GM12865 (cell line): ENCODE measurements at regions not wholly inside any gene's neighbourhood (a gene's known extent, or its start where the extent isn't known, plus 50 kb on each side); places are given as distances from the start of the nearest gene placed in this dataset.

Source experiments
- DNase-seq: peaks from one replicate; pipeline ENCODE4 v3.0.0; 2010; ENCODE audit warnings: low read depth
- H3K4me3 ChIP-seq: 2 replicates; pipeline ENCODE4 v1.5.1; 2011; ENCODE audit warnings: mild to moderate bottlenecking, low read depth, low read length, control low read depth
- TF ChIP-seq, protein P1 (sequence below): IDR thresholded peaks from 2 replicates; pipeline ENCODE4 v1.5.1; 2011; ENCODE audit warnings: low read length, control low read depth, low read depth, inconsistent platforms; ENCODE audit not compliant: insufficient read depth; ENCODE audit errors: missing control alignments

DNA sequence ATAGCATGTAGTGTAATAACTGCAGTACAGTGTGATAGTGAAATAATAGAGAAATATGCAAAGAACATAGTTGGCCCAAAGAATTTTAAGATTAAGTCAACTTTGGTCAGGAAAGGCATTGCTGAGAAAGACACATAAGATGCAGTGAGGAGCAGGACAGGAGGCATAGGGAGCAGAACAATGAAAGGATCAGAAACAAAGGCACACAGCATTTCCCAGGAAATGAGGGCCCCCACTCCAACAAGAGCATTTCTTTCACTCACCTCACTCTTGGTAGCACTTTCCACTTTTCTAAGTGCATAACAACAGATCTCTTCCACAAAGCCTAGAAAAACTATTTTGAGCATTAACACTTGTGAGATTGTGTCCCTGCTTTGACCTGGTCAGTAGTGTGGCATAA lies 238.4 kb upstream of the FAT3 start:
- no peak overlapping the region for H3K4me3 ChIP-seq
- TF ChIP-seq, protein P1, sequence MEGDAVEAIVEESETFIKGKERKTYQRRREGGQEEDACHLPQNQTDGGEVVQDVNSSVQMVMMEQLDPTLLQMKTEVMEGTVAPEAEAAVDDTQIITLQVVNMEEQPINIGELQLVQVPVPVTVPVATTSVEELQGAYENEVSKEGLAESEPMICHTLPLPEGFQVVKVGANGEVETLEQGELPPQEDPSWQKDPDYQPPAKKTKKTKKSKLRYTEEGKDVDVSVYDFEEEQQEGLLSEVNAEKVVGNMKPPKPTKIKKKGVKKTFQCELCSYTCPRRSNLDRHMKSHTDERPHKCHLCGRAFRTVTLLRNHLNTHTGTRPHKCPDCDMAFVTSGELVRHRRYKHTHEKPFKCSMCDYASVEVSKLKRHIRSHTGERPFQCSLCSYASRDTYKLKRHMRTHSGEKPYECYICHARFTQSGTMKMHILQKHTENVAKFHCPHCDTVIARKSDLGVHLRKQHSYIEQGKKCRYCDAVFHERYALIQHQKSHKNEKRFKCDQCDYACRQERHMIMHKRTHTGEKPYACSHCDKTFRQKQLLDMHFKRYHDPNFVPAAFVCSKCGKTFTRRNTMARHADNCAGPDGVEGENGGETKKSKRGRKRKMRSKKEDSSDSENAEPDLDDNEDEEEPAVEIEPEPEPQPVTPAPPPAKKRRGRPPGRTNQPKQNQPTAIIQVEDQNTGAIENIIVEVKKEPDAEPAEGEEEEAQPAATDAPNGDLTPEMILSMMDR, result no peak

DNA sequence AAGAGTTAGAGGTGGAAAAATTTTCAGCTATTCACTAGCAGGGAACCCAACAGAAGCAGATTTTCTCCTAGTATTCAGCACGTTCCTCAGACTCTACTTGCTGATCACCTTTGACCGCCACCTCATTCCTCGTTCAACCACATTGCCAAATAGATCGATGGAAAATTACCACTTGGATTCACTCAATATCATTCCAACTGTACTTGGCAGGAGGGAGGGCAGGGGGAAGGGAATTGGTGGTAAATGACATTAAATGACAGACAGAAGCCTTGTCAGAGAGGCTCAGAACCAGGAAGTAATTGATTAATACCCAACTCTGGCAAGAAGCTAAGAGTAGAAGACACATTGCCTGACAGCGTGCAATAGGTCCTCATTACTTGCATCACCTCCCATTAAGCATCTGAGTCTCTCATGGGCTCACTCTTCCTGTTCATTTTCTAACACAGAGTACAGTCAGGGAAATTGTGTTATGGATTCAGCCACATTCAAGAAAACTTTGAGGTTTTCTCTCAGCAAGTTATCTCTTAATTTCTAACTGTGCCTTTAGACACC lies 240.5 kb upstream of the FAT3 start:
- TF ChIP-seq, protein P1, result no peak
- H3K4me3 ChIP-seq, result no peak overlapping the region
- no peak for DNase-seq

More for the DNA sequence above, 238.4 kb upstream of the FAT3 start:
- no peak for DNase-seq

DNA sequence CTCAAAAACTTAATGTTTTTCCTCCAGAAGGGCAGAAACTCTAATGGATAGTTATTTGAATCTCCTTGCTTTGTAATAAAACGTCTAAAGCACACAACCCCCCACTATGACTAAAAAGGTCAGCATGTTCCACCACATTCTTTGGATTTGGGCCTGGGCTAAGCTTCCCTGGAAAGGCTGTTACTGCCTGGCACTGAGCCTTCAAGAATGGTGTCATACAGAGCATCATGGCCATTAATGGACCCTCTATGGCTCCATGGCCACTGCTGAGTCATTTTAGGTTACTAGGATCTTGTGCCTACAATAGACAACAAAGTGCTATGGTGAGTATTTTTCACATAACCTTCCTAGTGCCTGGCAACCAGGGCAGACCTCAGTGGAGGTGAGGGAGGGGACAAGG lies 242.6 kb upstream of the FAT3 start:
- TF ChIP-seq, protein P1, result no peak
- DNase-seq, result no peak
- no peak overlapping the region for H3K4me3 ChIP-seq

DNA sequence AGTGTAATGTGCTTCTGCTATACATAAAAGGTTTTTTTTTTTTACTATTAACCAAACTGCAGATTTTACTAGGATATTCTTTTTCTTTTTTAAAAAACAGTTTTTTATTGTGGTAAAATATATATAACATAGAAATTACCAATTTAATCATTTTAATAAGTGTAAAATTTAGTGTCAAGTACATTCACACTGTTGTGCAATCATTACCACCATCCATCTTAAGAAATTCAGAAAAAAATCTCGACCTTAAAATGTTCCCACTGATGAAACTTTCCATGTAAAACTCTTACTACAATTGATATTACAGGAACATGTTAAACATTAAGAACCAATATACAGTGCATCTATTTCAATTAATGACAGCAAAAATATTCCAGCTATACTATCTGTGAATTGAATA lies 244.8 kb upstream of the FAT3 start:
- no peak overlapping the region for H3K4me3 ChIP-seq
- no peak for DNase-seq
- TF ChIP-seq, protein P1, result no peak

DNA sequence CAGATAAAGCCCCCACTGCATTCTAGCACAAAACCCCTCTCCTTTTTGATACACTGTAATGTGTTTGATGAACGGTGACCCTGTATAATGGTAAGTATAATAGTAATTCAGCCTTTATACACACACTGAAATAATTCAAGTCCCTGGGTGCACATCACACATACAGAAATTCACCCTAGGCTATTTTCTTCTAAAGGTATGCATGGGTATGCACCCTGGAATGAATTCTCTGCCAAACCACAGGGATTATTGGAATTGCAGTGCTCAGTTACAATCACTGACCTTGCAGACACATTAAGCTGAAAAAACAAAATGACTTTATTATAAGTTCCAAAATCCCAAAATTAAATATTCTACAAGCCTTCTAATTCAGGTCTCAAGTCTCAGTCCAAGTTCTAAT lies 245.9 kb upstream of the FAT3 start:
- H3K4me3 ChIP-seq, result no peak overlapping the region
- DNase-seq, result no peak
- TF ChIP-seq, protein P1, result no peak

DNA sequence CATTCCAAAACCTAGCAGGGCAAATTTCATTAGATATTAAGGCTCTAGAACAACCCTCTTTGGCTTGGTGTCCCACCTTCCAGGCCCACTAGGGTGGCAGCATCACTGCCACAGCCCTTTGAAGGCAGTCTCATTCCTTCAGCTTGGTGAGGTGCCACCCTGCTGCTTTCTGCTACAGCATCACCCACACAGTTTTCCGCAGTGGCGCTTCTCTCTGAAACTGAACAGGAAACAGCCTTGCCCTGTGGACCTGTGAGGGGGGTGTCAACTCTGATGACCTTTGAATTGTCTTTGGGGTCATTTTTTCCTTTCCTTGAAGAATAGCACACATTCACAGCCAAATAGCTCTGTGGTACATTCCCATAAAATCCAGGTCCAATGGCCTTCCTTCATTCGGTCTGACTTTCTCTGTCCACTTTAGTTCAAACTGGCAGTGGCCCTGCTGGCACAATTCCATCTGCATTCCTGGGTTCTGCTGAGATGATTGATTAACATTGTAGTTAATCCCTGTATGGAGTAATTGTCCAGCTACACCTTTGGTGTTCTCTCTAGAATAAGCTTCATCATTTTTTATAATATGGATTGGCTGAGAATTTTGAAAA lies 251.9 kb upstream of the FAT3 start:
- no peak overlapping the region for H3K4me3 ChIP-seq
- no peak for DNase-seq
- TF ChIP-seq, protein P1, result no peak

DNA sequence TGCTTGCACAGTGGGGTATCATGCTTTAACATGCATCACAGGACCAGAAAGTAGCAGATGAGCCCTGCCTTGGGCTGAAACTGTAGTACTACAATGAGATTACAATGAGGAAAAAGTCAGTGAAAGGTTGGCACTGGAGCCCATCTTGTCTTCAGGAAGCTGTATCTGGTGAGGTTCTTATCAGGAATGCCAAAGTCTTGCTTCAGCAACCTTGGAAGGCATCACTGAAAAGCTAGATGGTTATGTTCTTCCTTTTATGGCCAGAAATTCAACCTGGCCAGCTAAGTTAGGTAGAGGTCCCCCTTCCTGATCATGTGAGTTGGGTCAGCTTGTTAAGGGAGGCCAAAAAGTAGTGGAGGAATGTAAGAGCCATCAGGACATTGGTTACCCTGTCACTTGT lies 254.0 kb upstream of the FAT3 start:
- DNase-seq, result no peak
- TF ChIP-seq, protein P1, result no peak
- no peak overlapping the region for H3K4me3 ChIP-seq
